HG02938 (cell line): ENCODE measurements at regions not wholly inside any gene's neighbourhood (a gene's known extent, or its start where the extent isn't known, plus 50 kb on each side); places are given as distances from the start of the nearest gene placed in this dataset.
"Not testable (repeated sequence)": the region's sequence is repeated elsewhere in the genome, so short reads cannot be mapped to it uniquely, and the experiment has no call there.

Source experiments
- ATAC-seq: cut with Tn5 transposase; IDR thresholded peaks from one replicate; pipeline ENCODE4 v1.9.1; 2021; ENCODE audit warnings: mild to moderate bottlenecking, moderate library complexity; ENCODE audit not compliant: unreplicated experiment

DNA sequence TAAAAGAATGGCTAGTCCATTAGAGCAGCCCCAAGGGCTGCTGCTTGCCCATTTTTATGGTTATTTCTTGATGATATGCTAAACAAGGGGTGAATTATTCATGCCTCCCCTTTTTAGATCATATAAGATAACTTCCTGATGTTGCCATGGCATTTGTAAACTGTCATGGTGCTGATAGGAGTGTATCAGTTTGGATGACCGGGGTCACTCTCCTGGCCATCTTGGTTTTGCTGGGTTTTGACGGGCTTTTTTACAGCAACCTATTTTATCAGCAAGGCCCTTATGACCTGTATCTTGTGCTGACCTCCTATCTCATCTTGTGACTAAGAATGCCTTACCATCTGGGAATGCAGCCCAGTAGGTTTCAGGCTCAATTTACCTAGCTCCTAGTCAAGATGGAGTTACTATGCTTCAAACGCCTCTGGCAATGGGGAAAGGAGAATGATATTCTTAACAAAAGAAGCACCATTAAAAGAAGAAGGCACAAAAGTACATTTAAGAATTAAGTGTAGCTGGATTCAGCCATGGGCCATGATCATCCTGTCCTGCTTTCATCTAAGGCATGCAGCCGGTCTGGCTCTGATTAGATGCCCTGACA, 1156.0 kb downstream of the PCDH9 start:
- no peak for ATAC-seq

- not testable (repeated sequence) for ATAC-seq
Observed at GRCh38 chr13:66072097-66072496, 1158.0 kb downstream of the PCDH9 start.

GRCh38 chr13:66071608-66072007, 1158.5 kb downstream of the PCDH9 start:
- no peak for ATAC-seq

GRCh38 chr13:66071029-66071428, 1159.1 kb downstream of the PCDH9 start:
- no peak for ATAC-seq

DNA sequence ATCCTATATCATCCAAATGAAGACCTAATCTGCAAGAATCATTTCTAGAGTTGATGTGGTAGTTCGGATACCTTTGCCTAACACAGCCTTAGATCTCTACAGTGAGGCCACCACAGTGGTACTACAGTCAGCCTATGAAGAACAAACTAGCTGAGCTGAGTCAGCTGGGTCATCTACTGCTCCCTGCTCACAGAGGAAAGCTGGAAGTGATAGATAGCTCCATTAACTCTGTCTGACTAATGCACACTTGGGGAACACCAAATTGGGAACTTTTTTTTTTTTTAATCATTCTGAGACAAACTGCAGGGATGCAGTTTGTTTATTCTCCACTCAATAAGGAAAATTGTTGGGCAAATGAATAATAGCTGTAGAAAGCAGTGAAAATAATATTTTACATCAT, 1160.6 kb downstream of the PCDH9 start:
- no peak for ATAC-seq

DNA sequence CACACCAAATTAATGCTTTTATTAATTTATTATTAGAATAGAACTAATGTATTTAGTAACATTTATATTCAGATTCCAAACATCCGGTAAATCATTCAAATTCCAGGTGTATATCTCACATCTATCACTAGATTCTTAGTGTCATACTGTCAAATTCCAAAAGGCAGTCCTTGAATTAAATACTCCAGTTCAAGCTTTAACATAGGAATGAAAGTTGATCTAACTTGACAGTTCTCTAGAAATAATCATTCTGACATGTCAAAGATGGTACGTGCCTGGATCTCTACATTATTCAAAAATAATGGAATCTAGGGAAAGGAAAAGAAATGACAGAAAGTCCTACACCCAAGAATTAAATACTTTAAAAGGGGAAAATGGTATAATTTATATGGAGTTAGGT, 1161.5 kb downstream of the PCDH9 start:
- no peak for ATAC-seq

- no peak for ATAC-seq
Observed at GRCh38 chr13:66048888-66049287, 1181.2 kb downstream of the PCDH9 start.

DNA sequence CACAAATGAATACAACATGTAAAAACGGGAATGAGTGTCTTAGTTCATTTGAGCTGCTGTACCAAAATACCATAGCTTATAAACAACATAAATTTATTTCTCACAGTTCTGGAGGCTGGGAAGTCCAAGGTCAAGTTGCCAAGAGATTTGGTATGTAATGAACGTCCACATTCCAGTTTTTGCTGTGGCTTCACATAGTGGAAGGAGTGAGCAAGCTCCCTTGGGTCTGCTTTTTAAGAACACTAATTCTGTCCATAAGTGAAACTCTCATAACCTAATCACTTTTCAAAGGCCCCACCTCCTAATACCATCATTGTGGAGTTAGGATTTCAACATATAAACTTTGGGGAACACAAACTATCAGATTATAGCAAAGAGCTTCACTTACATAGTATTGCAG, 1189.6 kb downstream of the PCDH9 start:
- ATAC-seq, result no peak

DNA sequence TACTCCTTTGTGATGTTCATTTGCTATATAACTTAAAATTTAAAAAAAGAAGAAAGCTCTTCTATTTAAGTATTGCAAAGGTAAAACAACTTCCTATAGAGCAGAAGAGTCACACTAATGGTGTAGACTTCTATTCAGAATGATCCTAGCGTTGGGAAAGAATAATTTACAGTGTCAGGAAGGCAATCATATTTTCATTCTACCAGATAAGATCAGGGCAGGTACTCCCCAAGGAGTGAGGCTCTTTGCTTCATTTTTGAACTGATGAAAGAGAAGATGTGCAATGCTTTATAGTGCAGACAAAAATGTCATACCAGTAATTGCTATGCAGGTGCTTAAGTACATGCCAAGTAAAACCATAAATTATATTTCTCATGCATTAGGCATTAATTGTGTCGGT, 1193.0 kb downstream of the PCDH9 start:
- no peak for ATAC-seq

DNA sequence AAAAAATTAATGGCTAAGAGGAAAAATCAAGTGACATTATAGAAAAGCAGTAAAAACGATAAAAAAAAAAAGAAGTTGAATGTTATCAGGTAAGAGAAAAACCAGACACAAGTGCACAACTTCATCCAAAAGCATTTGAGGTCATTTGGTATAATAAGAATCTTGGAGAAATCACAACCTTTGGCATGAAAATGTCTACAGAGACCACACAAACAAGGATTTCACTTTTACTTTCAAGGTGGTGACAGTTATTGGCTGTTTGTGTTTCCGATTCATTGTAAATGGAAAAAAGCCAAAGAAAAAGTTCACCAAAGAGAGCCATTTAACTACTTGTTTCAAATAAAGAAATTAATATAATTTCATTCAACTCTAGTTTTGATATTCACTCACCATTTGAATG, 1193.5 kb downstream of the PCDH9 start:
- ATAC-seq, result no peak

DNA sequence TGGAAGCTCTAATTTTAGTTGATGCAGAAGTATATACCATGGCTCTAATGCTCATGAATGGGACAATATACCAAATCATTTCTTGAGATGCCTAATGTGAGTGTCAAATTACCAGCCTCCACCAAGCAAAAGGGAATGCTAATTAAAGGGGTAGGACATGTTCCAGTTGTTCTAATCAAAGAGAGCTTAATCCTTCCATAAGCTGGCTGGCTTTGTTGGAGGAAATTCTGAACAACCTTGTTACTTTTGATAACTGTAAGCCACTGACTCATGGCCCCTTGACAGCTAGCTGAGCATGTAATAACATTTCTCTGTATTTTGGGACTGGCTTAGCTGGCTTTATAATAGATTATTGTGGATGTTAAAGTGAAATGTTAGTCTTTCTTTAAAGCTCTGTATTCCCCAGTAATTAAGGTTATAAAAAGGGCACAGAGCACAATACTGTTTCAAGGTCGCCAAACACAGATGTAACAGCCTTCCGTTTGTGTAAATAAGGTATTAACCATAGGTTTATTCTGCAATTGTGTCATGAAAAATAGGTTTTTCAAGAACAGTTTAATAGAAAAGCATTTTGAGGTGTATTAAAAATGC, 1194.0 kb downstream of the PCDH9 start:
- no peak for ATAC-seq

- no peak for ATAC-seq
Observed at GRCh38 chr13:66033924-66034323, 1196.2 kb downstream of the PCDH9 start.

DNA sequence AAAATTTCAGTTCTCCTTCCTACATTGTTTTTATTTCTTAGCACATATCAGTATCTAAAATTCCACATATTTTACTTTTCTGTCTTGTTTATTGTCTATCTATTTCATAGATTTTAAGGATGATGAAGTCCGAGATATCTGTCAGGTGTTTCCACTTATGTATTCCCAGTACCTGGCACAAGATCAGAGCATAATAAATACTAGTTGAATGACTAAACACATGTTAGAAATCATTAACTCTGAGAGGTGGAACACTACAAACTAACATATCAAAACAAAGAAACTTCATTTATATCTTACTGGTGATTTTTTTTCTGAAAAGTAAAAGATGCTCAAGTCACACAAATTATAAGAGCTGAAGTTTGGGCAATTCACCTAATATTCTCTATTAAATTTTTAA, 1208.3 kb downstream of the PCDH9 start:
- ATAC-seq, result no peak

GRCh38 chr13:66014771-66015170, 1215.4 kb downstream of the PCDH9 start:
- no peak for ATAC-seq

DNA sequence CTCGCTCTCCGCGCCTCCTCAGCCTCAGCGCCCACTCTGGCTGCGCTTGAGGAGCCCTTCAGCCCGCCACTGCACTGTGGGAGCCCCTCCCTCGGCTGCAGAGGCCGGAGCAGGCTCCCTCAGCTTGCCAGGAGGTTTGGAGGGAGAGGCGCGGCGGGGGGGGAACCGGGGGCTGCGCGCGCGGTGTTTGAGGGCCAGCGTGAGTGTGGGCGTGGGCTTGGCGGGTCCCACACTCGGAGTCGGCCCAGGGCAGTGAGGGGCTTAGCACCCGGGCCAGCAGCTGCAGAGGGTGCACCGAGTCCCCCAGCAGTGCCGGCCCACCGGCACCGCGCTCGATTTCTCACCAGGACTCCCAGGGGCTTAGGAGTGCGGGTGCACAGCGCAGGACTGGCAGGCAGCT, 1220.9 kb downstream of the PCDH9 start:
- ATAC-seq, result no peak

- ATAC-seq, result no peak
Observed at GRCh38 chr13:66003558-66003957, 1226.6 kb downstream of the PCDH9 start.

- no peak for ATAC-seq
Observed at GRCh38 chr13:66001140-66001539, 1229.0 kb downstream of the PCDH9 start.

GRCh38 chr13:65999411-65999810, 1230.7 kb downstream of the PCDH9 start:
- ATAC-seq, result no peak

GRCh38 chr13:65990684-65991083, 1239.5 kb downstream of the PCDH9 start:
- ATAC-seq, result no peak

DNA sequence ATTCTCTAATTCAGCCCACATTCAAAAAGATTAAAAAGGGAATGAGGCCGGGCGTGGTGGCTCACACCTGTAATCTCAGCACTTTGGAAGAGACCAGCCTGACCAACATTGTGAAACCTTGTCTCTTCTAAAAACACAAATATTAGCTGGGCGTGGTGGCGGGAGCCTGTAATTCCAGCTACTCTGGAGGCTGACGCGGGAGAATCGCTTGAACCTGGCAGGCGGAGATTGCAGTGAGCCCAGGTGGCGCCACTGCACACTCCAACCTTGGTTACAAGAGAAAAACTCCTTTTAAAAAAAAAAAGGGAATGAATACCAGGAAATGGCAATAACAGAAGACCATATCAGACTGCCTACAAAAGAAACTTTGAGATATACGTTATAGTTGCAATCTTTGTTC, 1244.5 kb downstream of the PCDH9 start:
- ATAC-seq, result no peak

DNA sequence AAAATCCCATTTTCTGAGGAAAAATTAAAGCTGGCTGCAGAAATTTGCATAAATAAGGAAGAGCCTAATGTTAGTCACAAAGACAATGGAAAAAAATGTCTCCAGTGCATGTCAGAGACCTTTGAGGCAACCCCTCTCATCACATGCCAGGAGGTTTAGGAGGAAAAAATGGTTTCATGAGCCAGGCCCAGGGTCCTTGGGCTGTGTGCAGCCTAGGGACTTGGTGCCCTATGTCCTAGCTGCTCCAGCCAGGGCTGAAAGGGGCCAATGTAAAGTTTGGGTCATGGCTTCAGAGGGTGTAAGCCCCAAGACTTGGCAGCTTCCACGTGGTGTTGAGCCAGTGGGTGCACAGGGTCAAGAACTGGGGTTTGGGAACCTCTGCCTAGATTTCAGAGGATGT, 1252.6 kb downstream of the PCDH9 start:
- no peak for ATAC-seq

DNA sequence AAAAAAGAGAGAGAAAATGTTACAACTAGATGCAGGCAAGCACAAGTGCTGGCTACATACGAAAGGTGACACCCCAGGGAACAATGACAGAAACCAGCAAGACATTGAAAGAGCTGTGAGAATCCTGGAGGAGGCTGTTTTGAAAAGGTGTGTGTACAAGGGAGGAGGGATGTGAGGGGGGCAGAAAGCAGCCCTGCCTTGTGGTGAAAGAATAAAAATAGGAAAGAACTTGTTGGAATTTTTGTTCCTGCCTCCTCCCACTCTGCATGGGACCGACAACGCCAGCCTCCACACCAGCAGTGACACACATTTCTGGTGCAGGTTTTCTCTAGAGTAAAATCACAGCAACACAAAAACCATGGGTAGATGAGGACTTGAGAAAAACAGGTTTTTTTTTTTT, 1258.6 kb downstream of the PCDH9 start:
- ATAC-seq, result no peak

DNA sequence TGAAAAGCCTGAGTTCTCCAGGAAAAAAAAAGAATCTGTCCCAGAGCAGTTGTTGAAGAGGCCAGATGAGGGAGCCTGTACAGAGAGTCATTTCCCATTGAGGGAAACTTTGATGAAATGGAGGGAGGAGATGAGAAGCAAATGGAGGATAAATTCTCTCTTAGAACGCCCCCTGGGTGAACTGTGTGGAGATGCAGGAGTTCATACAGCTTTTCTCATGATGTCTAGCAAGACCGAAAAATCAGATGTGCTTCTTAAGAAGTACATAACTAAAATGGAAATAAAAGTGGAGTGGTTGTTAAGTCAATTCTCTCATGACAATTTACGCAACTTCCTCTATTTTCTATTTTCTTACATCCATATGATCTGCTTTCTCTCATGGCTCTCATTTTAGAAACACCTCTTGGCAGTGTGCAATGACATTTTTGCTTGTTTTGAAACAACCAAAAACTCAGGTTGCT, 1263.1 kb downstream of the PCDH9 start:
- ATAC-seq, result no peak
